Sigmoid colon (tissue), 6 donors: ENCODE measurements at regions not wholly inside any gene's neighbourhood (a gene's known extent, or its start where the extent isn't known, plus 50 kb on each side); places are given as distances from the start of the nearest gene placed in this dataset.
A peak's percentile ranks its signal among the peaks of the same experiment; 100 is the strongest.

ENCODE experiments used
- DNase-seq: peaks from one replicate; pipeline ENCODE4 v3.0.0-alpha.2; 2019
- H3K27ac ChIP-seq, 4 donors: fragments of 200-600 bp; sonication (generic); one replicate each; pipeline ENCODE4 v1.5.1; 2016 to 2019; ENCODE audit warnings: mild to moderate bottlenecking in 1 of 4
- H3K27me3 ChIP-seq, 3 donors: fragments of 200-600 bp; sonication (generic); one replicate each; pipeline ENCODE4 v1.5.1; 2019; ENCODE audit warnings: mild to moderate bottlenecking in 1 of 3
- H3K36me3 ChIP-seq, 4 donors: fragments of 200-600 bp; sonication (generic); one replicate each; pipeline ENCODE4 v1.5.1; 2016 to 2019
- H3K4me1 ChIP-seq, 4 donors: fragments of 200-600 bp; sonication (generic); one replicate each; pipeline ENCODE4 v1.5.1; 2017 to 2019
- H3K4me3 ChIP-seq, 4 donors: fragments of 200-600 bp; sonication (generic); one replicate each; pipeline ENCODE4 v1.5.1; 2017 to 2019; ENCODE audit warnings: mild to moderate bottlenecking in 2 of 4, moderate library complexity in 1 of 4
- H3K9me3 ChIP-seq, 4 donors: fragments of 200-600 bp in 3 of 4; sonication (generic) in 3 of 4; one replicate each; pipeline versions ENCODE4 v1.5.1 to v1.6.1; 2013 to 2019
- CTCF ChIP-seq, 4 experiments: fragments of 450-650 bp in 3 of 4; fragments of 200-600 bp in 1 of 4; IDR thresholded peaks; one replicate each; pipeline ENCODE4 v1.5.1; 2016 to 2019; ENCODE audit warnings: antibody characterized with exemption in 4 of 4, mild to moderate bottlenecking in 3 of 4, moderate library complexity in 2 of 4
- EP300 ChIP-seq, 4 donors: sonication (generic); formaldehyde crosslinking; IDR thresholded peaks; one replicate each; pipeline ENCODE4 v1.6.1; 2017; ENCODE audit warnings: antibody characterized with exemption in 4 of 4
- POLR2A ChIP-seq, 2 donors: fragments of 450-650 bp; IDR thresholded peaks; one replicate each; pipeline ENCODE4 v1.6.1; 2016; ENCODE audit warnings: antibody characterized with exemption in 2 of 2, mild to moderate bottlenecking in 2 of 2, moderate library complexity in 2 of 2
- POLR2AphosphoS5 ChIP-seq, 4 donors: sonication (generic); formaldehyde crosslinking; IDR thresholded peaks; one replicate each; pipeline ENCODE4 v1.6.1; 2017; ENCODE audit warnings: antibody characterized with exemption in 4 of 4
- WGBS, 2 donors: extraction: QIAGEN DNeasy Blood & Tissue Kit; methylation state at CpG; one replicate each; pipeline ENCODE4 v1.1.7; 2013; 5-methylcytosine and 5-hydroxymethylcytosine counted together
- intact Hi-C: fragments of 100-400 bp; cut with DNase I; formaldehyde crosslinking; loops from one replicate; pipeline ENCODE4 v1.15.1; 2023
- donor health status: healthy with polysubstance abuse.
- donor health status: healthy.

- H3K36me3 ChIP-seq, result no peaks in the 10 kb centered on the region
- TF ChIP-seq EP300 (IDR thresholded peaks at IDR 0.05), result no peak
- TF ChIP-seq CTCF (IDR thresholded peaks at IDR 0.05), result no peak
- TF ChIP-seq POLR2AphosphoS5 (IDR thresholded peaks at IDR 0.05), result no peak
- no peak for TF ChIP-seq POLR2A (IDR thresholded peaks at IDR 0.05)
- 41 to 54% methylated on average over 2 of the region's 2 CpGs for WGBS, 2 donors
- H3K27me3 ChIP-seq, result no peaks in the 10 kb centered on the region
- H3K27ac ChIP-seq, result no peak overlapping the region
- no peak overlapping the region for H3K4me3 ChIP-seq
- intact Hi-C loops, result no loop called here
- DNase-seq, result no peak
- H3K4me1 ChIP-seq, result no peaks in the 10 kb centered on the region
- no peaks in the 10 kb centered on the region for H3K9me3 ChIP-seq
These were observed 863.2 kb upstream of the CHORDC1 start for GRCh38 chr11:91086028-91086427.

- no peak for TF ChIP-seq CTCF (IDR thresholded peaks at IDR 0.05)
- TF ChIP-seq POLR2A (IDR thresholded peaks at IDR 0.05), result no peak
- TF ChIP-seq POLR2AphosphoS5 (IDR thresholded peaks at IDR 0.05), result no peak
- no peak for TF ChIP-seq EP300 (IDR thresholded peaks at IDR 0.05)
- no peak for DNase-seq
- Histone ChIP-seq H3K27ac (no peak overlapping the region), H3K27me3 (no peaks in the 10 kb centered on the region), H3K36me3 (no peaks in the 10 kb centered on the region), H3K4me3 (no peak overlapping the region), H3K4me1 (no peaks in the 10 kb centered on the region), H3K9me3 (no peaks in the 10 kb centered on the region)
- intact Hi-C loops, result no loop called here
- WGBS, 2 donors, result 82 to 85% methylated on average over 1 of the region's 1 CpG
These were observed 859.4 kb upstream of the CHORDC1 start for GRCh38 chr11:91082255-91082654.

GRCh38 chr11:91081440-91082043, 858.7 kb upstream of the CHORDC1 start:
- Histone ChIP-seq H3K4me3 (no peak overlapping the region), H3K36me3 (no peaks in the 10 kb centered on the region), H3K4me1 (no peaks in the 10 kb centered on the region), H3K27ac (peak overlapping the region in 1 of 4 donors; percentile 4), H3K9me3 (peaks cover 0 to 3% (median 0%) of the 10 kb centered on the region in 4 donors), H3K27me3 (no peaks in the 10 kb centered on the region)
- WGBS, 2 donors, result 72 to 80% methylated on average over 4 of the region's 4 CpGs
- intact Hi-C loops, result no loop called here
- TF ChIP-seq POLR2A (IDR thresholded peaks at IDR 0.05), result no peak
- TF ChIP-seq POLR2AphosphoS5 (IDR thresholded peaks at IDR 0.05), result peak in 2 of 4 donors; percentile 35 to 48
- TF ChIP-seq EP300 (IDR thresholded peaks at IDR 0.05), result no peak
- TF ChIP-seq CTCF (IDR thresholded peaks at IDR 0.05), result no peak
- DNase-seq, result peak; percentile 77

- Histone ChIP-seq H3K27me3 (no peaks in the 10 kb centered on the region), H3K36me3 (no peaks in the 10 kb centered on the region), H3K9me3 (peaks cover 0 to 4% (median 0%) of the 10 kb centered on the region in 4 donors), H3K4me1 (no peaks in the 10 kb centered on the region), H3K4me3 (no peak overlapping the region), H3K27ac (no peak overlapping the region)
- no peak for DNase-seq
- 51 to 65% methylated on average over 5 of the region's 5 CpGs for WGBS, 2 donors
- TF ChIP-seq EP300 (IDR thresholded peaks at IDR 0.05) (no peak), CTCF (IDR thresholded peaks at IDR 0.05) (no peak), POLR2AphosphoS5 (IDR thresholded peaks at IDR 0.05) (no peak), POLR2A (IDR thresholded peaks at IDR 0.05) (no peak)
- intact Hi-C loops, result no loop called here
These were observed 855.4 kb upstream of the CHORDC1 start for GRCh38 chr11:91078221-91078620.
